ENCODE measurements at regions not wholly inside any gene's neighbourhood (a gene's known extent, or its start where the extent isn't known, plus 50 kb on each side); places are given as distances from the start of the nearest gene placed in this dataset.

DNA sequence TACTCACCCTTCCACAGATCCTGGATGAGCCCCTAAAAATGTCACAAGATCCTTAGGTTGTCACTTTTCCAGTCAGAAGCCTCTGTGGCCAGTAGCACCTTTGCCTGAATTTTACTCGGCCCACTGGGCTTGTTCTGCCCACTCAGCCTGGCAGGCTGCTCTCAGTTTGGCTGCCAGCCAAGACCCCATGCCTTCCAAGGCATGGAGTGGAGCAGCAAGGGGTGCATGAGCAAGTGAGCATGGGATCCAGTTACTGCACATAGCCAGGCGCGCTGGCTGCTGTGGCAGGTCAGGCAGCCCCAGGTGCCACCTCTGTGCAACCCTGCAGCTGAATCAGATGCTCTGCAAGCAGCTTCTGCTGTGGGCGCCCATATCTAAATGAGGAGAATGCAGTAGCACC, 79.3 kb downstream of the CGGBP1 start:
- no peak for TF ChIP-seq CTCF (IDR thresholded peaks at IDR 0.05; ENCODE audit: borderline replicate concordance, extremely low read depth, low read length, poor library complexity, severe bottlenecking)
- TF ChIP-seq EZH2 (IDR thresholded peaks at IDR 0.05; ENCODE audit: borderline replicate concordance, low read depth, low read length, severe bottlenecking), result no peak

All from DND-41 (cell line).